ENCODE measurements at regions not wholly inside any gene's neighbourhood (a gene's known extent, or its start where the extent isn't known, plus 50 kb on each side); places are given as distances from the start of the nearest gene placed in this dataset.

DNA sequence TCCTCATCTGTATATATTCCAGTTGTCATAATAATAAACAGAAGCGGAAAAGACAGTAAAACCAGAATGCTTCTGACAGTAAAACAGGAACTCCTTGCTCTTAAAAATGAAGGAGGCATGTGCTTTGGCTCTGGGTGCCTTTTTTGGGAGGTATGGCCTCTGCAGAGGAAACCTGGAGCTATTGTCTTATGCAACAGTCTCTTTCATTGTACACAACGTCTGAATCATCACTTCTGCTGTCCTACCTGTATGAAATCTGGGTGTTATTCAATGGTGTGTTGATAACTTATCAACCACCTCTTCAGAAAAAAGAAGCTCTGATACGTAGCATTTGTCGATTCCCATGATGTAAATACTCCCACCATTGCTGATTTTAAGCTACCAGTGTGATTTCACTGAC is 64.8 kb downstream of the CDCA7 start:
- FAIRE-seq, result no peak
- no peak for DNase-seq (ENCODE audit: insufficient read length, low spot score)

- DNase-seq (ENCODE audit: insufficient read length, low spot score) (no peak), FAIRE-seq (no peak)
Observed at GRCh38 chr2:173424886-173425285, 70.2 kb downstream of the CDCA7 start.

GRCh38 chr2:173427887-173428668 is 73.4 kb downstream of the CDCA7 start:
- no peak for FAIRE-seq
- DNase-seq (ENCODE audit: insufficient read length, low spot score), result no peak

- FAIRE-seq, result no peak
- DNase-seq (ENCODE audit: insufficient read length, low spot score), result no peak
Observed at GRCh38 chr2:173431191-173431590, 76.5 kb downstream of the CDCA7 start.

DNA sequence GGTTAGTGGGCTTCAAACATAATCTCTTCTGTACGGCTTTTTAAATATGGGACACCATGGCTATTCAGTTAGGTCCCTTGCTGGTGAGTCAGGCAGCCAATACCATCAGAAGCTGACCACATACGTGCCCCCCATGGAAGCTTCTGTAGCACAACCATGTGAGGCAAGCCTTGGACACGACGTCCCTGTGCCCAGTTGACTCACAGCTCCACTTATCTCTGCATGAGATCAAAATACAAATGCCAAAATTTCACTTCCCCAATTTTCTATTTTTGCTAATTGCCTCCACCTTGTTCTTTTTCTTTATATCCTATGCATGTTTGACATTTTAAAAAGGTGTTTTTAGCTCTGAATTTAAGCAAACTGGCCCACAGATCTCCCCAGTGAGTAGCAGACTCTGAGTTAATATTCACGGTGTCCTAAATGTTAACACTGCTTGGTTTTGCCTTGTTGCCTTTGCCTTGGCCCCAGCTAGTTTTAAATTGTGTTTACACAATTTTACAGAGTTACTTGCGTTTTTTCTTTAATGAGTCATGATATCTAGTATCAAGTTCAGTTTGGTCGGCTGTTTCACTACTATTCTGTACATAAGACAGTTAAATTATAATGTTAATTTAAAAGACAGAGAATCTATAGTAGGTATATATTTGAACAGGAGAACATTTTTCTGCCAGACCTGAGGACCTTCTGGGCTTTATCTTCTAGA is 77.5 kb downstream of the CDCA7 start:
- DNase-seq (ENCODE audit: insufficient read length, low spot score), result no peak
- no peak for FAIRE-seq

- DNase-seq (ENCODE audit: insufficient read length, low spot score) (no peak), FAIRE-seq (no peak)
Observed at GRCh38 chr2:173434762-173435569, 80.3 kb downstream of the CDCA7 start.

DNA sequence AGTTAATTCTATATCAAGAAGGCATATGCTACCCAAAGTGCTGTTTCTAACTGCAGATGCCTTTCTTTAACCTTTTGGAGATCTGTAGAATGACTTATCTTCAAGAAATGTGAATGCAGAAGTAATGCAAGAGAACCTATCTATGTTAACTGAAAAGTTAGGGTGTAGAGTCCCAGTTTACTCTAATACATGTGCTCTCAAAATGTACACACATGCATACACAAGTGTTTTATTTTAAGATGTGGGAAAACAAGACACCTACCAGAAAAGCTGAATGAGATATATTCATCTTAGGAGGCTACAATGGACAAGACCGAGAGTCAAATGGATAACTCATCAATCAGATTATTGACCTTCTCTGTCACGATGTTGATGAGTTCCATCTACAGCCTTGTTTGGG is 80.9 kb downstream of the CDCA7 start:
- DNase-seq (ENCODE audit: insufficient read length, low spot score) (no peak), FAIRE-seq (no peak)

- FAIRE-seq, result no peak
- DNase-seq (ENCODE audit: insufficient read length, low spot score), result no peak
Observed at GRCh38 chr2:173436088-173436487, 81.4 kb downstream of the CDCA7 start.

DNA sequence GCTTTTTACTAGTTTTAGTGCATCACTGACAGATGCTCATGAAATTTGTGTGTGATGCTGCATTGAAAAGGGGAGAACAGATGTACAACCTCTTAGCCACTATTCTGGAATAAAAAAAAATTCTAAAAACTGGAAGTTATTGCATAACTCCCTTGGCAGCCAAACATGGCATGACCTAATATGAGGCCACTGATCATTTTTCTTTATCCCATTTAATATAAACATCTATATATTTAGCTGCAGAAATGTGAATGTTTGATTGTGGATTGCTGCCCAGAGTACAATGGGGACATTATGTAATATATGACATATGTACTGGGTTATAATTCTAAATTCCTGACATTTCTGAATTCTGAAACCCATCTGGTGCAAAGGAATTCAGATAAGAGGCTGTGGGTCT is 86.5 kb downstream of the CDCA7 start:
- no peak for FAIRE-seq
- DNase-seq (ENCODE audit: insufficient read length, low spot score), result no peak

DNA sequence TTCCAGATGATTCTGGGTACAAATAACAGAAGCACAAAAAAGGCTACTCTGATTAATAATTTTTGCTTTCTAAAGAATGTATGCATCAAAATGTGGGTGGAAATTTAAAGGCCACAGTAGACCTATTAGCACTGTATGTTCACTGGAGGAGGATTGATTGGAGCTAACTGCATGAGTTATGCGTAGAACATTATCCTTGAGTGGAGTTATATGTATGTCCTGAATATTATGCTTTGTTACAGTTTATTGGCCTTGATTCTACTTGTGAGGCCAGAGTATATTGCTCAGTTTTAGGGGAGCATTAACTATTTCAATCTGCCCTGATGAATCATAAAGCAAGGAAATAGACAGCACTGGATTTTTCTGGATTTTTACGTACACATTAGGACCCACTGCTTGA is 87.9 kb downstream of the CDCA7 start:
- DNase-seq (ENCODE audit: insufficient read length, low spot score) (no peak), FAIRE-seq (no peak)

DNA sequence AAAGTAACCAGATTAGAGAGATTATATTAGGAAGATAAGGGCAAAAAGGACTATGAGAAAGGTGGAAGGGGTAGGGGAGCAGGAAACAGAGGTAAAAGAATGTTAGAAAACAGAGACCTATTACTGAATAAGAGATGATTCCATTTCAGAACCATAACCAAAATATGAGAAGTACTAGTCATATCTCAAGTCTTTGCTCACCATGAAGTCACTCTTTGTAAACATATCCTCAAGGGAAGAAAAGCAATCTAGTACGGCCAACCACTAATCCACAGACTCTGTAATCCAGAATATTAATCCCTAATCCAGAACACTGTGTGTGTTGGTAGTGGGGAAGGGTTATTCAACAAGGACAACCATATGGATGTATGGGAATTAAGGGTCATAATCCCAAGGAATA is 92.0 kb downstream of the CDCA7 start:
- no peak for DNase-seq (ENCODE audit: insufficient read length, low spot score)

GRCh38 chr2:173448938-173449471 is 94.3 kb downstream of the CDCA7 start:
- DNase-seq (ENCODE audit: insufficient read length, low spot score), result peak; percentile 55
- peak; percentile 52 for FAIRE-seq

More for the DNA sequence above, 92.0 kb downstream of the CDCA7 start:
- no peak for FAIRE-seq

GRCh38 chr2:173451118-173451517 is 96.4 kb downstream of the CDCA7 start:
- DNase-seq (ENCODE audit: insufficient read length, low spot score) (no peak), FAIRE-seq (no peak)

GRCh38 chr2:173451941-173452340 is 97.3 kb downstream of the CDCA7 start:
- DNase-seq (ENCODE audit: insufficient read length, low spot score) (no peak), FAIRE-seq (no peak)

DNA sequence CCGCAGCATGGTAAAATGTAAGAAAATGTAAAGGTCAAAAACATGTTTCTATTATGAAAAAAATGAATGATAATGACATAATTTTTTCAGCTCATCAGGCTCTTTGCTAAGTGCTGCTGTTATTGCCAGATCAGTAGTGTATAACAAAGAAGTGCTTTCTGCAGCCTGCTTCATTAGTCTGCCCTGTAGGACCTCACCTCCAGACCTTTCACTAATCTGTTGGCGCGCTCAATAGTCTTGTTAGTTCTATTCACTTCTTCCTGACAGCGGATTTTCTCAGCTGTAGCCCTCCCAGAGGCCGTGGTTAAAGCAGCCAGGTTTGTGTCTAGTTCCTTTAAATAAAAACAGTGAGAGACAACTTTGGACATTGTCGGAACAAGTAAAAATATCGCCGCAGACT is 97.7 kb downstream of the CDCA7 start:
- no peak for FAIRE-seq
- no peak for DNase-seq (ENCODE audit: insufficient read length, low spot score)

- FAIRE-seq, result no peak
- DNase-seq (ENCODE audit: insufficient read length, low spot score), result no peak
Observed at GRCh38 chr2:173456960-173457359, 102.3 kb downstream of the CDCA7 start.

- no peak for FAIRE-seq
Observed at GRCh38 chr2:173457366-173457765, 102.7 kb downstream of the CDCA7 start.

GRCh38 chr2:173458991-173459780 is 104.5 kb downstream of the CDCA7 start:
- no peak for DNase-seq (ENCODE audit: insufficient read length, low spot score)
- no peak for FAIRE-seq

More at GRCh38 chr2:173457366-173457765, 102.7 kb downstream of the CDCA7 start:
- no peak for DNase-seq (ENCODE audit: insufficient read length, low spot score)

- no peak for FAIRE-seq
- no peak for DNase-seq (ENCODE audit: insufficient read length, low spot score)
Observed at GRCh38 chr2:173462892-173463840, 108.5 kb downstream of the CDCA7 start.
